WTC11 (cell line): ENCODE measurements at regions not wholly inside any gene's neighbourhood (a gene's known extent, or its start where the extent isn't known, plus 50 kb on each side); places are given as distances from the start of the nearest gene placed in this dataset.

ENCODE experiments used
- ATAC-seq: fragments of 200-7000 bp; cut with Tn5 transposase; 2 replicates; pipeline ENCODE4 v1.10.0; 2021; ENCODE audit warnings: mild to moderate bottlenecking, moderate library complexity
- CTCF ChIA-PET: fragments of 300-600 bp; sonication (Branson Sonifier 250); formaldehyde crosslinking; loops from one replicate; lab custom pipeline; 2021; ENCODE audit warnings: antibody characterized with exemption; lab: Charles Lee
- POLR2A ChIA-PET: fragments of 350-600 bp; sonication (Branson Sonifier 250); formaldehyde crosslinking; loops from one replicate; lab custom pipeline; 2021; ENCODE audit warnings: antibody characterized with exemption; lab: Charles Lee
- DNase-seq: peaks from one replicate; pipeline ENCODE4 v3.0.0; 2021; ENCODE audit warnings: low spot score
- H3K27ac Mint-ChIP-seq: 2 replicates; pipeline ENCODE4 v1.8.0; 2021; ENCODE audit warnings: mixed read lengths
- H3K27me3 Mint-ChIP-seq: 2 replicates; pipeline ENCODE4 v1.8.0; 2021; ENCODE audit warnings: low read depth, mild to moderate bottlenecking, moderate library complexity, mixed read lengths
- H3K36me3 Mint-ChIP-seq: 2 replicates; pipeline ENCODE4 v1.8.0; 2021; ENCODE audit warnings: mixed read lengths
- H3K4me1 Mint-ChIP-seq: 2 replicates; pipeline ENCODE4 v1.8.0; 2022; ENCODE audit warnings: mixed read lengths
- H3K4me3 Mint-ChIP-seq: 2 replicates; pipeline ENCODE4 v1.8.0; 2021; ENCODE audit warnings: mild to moderate bottlenecking, moderate library complexity, mixed read lengths
- H3K9me3 Mint-ChIP-seq: 2 replicates; pipeline ENCODE4 v1.8.0; 2021; ENCODE audit warnings: mixed read lengths
- ARID4B ChIP-seq: sonication (generic); formaldehyde crosslinking; IDR thresholded peaks from 2 replicates; pipeline ENCODE4 v1.8.0; 2023; ENCODE audit warnings: missing genetic modification reagents, mild to moderate bottlenecking, borderline replicate concordance
- ATF2 ChIP-seq: sonication (generic); formaldehyde crosslinking; IDR thresholded peaks from 2 replicates; pipeline ENCODE4 v1.8.1; 2022; ENCODE audit warnings: low read depth, missing genetic modification reagents, borderline replicate concordance
- CREB1 ChIP-seq: sonication (generic); formaldehyde crosslinking; IDR thresholded peaks from 2 replicates; pipeline ENCODE4 v1.8.0; 2023; ENCODE audit warnings: mild to moderate bottlenecking, missing genetic modification reagents
- ELF4 ChIP-seq: sonication (generic); formaldehyde crosslinking; IDR thresholded peaks from 2 replicates; pipeline ENCODE4 v1.8.1; 2022; ENCODE audit warnings: low read depth, mild to moderate bottlenecking, moderate library complexity, missing genetic modification reagents
- ESRRA ChIP-seq: sonication (generic); formaldehyde crosslinking; IDR thresholded peaks from 2 replicates; pipeline ENCODE4 v1.8.1; 2022; ENCODE audit warnings: mild to moderate bottlenecking, missing genetic modification reagents, borderline replicate concordance
- FOXP1 ChIP-seq: sonication (generic); formaldehyde crosslinking; IDR thresholded peaks from 2 replicates; pipeline ENCODE4 v1.8.0; 2022; ENCODE audit warnings: missing genetic modification reagents, mild to moderate bottlenecking, moderate library complexity, borderline replicate concordance
- GABPB1 ChIP-seq: sonication (generic); formaldehyde crosslinking; IDR thresholded peaks from 2 replicates; pipeline ENCODE4 v1.8.1; 2023; ENCODE audit warnings: mild to moderate bottlenecking, missing genetic modification reagents
- HMGA2 ChIP-seq: fragments of 250-450 bp; sonication (Bioruptor Pico); IDR thresholded peaks from 2 replicates; pipeline ENCODE4 v1.4.0; 2021; ENCODE audit warnings: mild to moderate bottlenecking, moderate library complexity
- HMGXB4 ChIP-seq: sonication (generic); formaldehyde crosslinking; IDR thresholded peaks from 2 replicates; pipeline ENCODE4 v1.8.1; 2023; ENCODE audit warnings: mild to moderate bottlenecking, moderate library complexity, missing genetic modification reagents
- NFYB ChIP-seq: sonication (generic); formaldehyde crosslinking; conservative IDR thresholded peaks from 2 replicates; pipeline ENCODE4 v1.8.0; 2022; ENCODE audit warnings: low read depth, missing genetic modification reagents
- RELA ChIP-seq: sonication (generic); formaldehyde crosslinking; IDR thresholded peaks from 2 replicates; pipeline ENCODE4 v1.8.1; 2022; ENCODE audit warnings: missing genetic modification reagents, mild to moderate bottlenecking, borderline replicate concordance
- SOX15 ChIP-seq: fragments of 250-450 bp; sonication (Bioruptor Pico); IDR thresholded peaks from 2 replicates; pipeline ENCODE4 v1.9.0; 2021; ENCODE audit warnings: mild to moderate bottlenecking
- TCF7 ChIP-seq: sonication (generic); formaldehyde crosslinking; IDR thresholded peaks from 2 replicates; pipeline ENCODE4 v1.8.0; 2022; ENCODE audit warnings: mild to moderate bottlenecking, low read depth, missing genetic modification reagents, moderate library complexity
- USF2 ChIP-seq: sonication (generic); formaldehyde crosslinking; IDR thresholded peaks from 2 replicates; pipeline ENCODE4 v1.8.1; 2023; ENCODE audit warnings: mild to moderate bottlenecking, missing genetic modification reagents, moderate library complexity
- ZMAT4 ChIP-seq: fragments of 250-450 bp; sonication (Bioruptor Pico); IDR thresholded peaks from 2 replicates; pipeline ENCODE4 v1.9.0; 2021; ENCODE audit warnings: mild to moderate bottlenecking
- ZNF263 ChIP-seq: sonication (generic); formaldehyde crosslinking; IDR thresholded peaks from 2 replicates; pipeline ENCODE4 v1.8.1; 2022; ENCODE audit warnings: low read depth, mild to moderate bottlenecking, moderate library complexity, missing genetic modification reagents
- ZNF281 ChIP-seq: sonication (generic); formaldehyde crosslinking; IDR thresholded peaks from 2 replicates; pipeline ENCODE4 v1.8.0; 2023; ENCODE audit warnings: mild to moderate bottlenecking, missing genetic modification reagents
- ZNF416 ChIP-seq: fragments of 250-450 bp; sonication (Bioruptor Pico); IDR thresholded peaks from 2 replicates; pipeline ENCODE4 v1.9.0; 2021; ENCODE audit warnings: mild to moderate bottlenecking, inconsistent platforms
- TF ChIP-seq, protein P1 (sequence below): sonication (generic); formaldehyde crosslinking; IDR thresholded peaks from 2 replicates; pipeline ENCODE4 v1.8.1; 2022; ENCODE audit warnings: mild to moderate bottlenecking, moderate library complexity, missing genetic modification reagents
- TF ChIP-seq, protein P2 (sequence below): fragments of 200-600 bp; IDR thresholded peaks from 2 replicates; pipeline ENCODE4 v1.8.0; 2022; ENCODE audit warnings: antibody characterized with exemption

DNA sequence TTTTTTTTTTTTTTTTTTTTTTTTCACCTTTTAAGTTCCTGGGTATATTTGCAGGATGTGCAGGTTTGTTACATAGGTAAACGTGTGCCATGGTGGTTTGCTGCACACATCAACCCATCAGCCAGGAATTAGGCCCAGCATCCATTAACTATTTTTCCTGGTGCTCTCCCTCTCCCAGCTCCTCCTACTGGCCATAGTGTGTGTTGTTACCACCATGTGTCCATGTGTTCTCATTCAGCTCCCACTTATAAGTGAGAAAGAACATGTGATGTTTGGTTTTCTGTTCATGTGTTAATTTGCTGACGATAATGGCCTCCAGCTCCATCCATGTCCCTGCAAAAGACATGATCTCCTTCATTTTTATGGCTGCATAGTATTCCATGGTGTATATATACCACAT is 350.5 kb downstream of the MAN2A1 start:
- peak; percentile 56; the same call in 1 of the 2 replicates for ATAC-seq
- no peak for DNase-seq
- CTCF ChIA-PET, result interaction anchor here (1.0 to 1.4 kb wide), 5 partner anchors 16 to 352 kb away, joined by 3 to 6 read pairs (median 4); no protein-coding TSS in a partner anchor

More for the DNA sequence above, 350.5 kb downstream of the MAN2A1 start:
- POLR2A ChIA-PET, result no interaction called here
- H3K27ac Mint-ChIP-seq, result no peak overlapping the region
- no peak for TF ChIP-seq SOX15 (CRISPR knock-in tag)
- no peak for TF ChIP-seq RELA (CRISPR knock-in tag)
- no peak for TF ChIP-seq ZNF281
- TF ChIP-seq ELF4 (CRISPR knock-in tag), result no peak
- no peak for TF ChIP-seq ZNF263
- TF ChIP-seq, protein P1, sequence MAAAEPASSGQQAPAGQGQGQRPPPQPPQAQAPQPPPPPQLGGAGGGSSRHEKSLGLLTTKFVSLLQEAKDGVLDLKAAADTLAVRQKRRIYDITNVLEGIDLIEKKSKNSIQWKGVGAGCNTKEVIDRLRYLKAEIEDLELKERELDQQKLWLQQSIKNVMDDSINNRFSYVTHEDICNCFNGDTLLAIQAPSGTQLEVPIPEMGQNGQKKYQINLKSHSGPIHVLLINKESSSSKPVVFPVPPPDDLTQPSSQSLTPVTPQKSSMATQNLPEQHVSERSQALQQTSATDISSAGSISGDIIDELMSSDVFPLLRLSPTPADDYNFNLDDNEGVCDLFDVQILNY, result no peak
- no peak for TF ChIP-seq TCF7 (CRISPR knock-in tag)
- TF ChIP-seq USF2 (CRISPR knock-in tag), result no peak
- TF ChIP-seq CREB1, result no peak
- no peak for TF ChIP-seq NFYB (CRISPR knock-in tag)
- TF ChIP-seq ZMAT4 (CRISPR knock-in tag), result no peak
- TF ChIP-seq FOXP1, result no peak
- TF ChIP-seq ESRRA (CRISPR knock-in tag), result no peak
- TF ChIP-seq HMGXB4, result no peak
- TF ChIP-seq ARID4B (CRISPR knock-in tag), result no peak
- no peak for TF ChIP-seq GABPB1
- TF ChIP-seq, protein P2, sequence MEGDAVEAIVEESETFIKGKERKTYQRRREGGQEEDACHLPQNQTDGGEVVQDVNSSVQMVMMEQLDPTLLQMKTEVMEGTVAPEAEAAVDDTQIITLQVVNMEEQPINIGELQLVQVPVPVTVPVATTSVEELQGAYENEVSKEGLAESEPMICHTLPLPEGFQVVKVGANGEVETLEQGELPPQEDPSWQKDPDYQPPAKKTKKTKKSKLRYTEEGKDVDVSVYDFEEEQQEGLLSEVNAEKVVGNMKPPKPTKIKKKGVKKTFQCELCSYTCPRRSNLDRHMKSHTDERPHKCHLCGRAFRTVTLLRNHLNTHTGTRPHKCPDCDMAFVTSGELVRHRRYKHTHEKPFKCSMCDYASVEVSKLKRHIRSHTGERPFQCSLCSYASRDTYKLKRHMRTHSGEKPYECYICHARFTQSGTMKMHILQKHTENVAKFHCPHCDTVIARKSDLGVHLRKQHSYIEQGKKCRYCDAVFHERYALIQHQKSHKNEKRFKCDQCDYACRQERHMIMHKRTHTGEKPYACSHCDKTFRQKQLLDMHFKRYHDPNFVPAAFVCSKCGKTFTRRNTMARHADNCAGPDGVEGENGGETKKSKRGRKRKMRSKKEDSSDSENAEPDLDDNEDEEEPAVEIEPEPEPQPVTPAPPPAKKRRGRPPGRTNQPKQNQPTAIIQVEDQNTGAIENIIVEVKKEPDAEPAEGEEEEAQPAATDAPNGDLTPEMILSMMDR, result no peak
- no peak for TF ChIP-seq ATF2 (CRISPR knock-in tag)
- TF ChIP-seq ZNF416 (CRISPR knock-in tag), result no peak
- TF ChIP-seq HMGA2, result no peak
- peaks cover 30% of the 10 kb centered on the region for H3K9me3 Mint-ChIP-seq
- H3K4me3 Mint-ChIP-seq, result no peak overlapping the region
- no peaks in the 10 kb centered on the region for H3K27me3 Mint-ChIP-seq
- H3K4me1 Mint-ChIP-seq, result no peaks in the 10 kb centered on the region
- peaks cover 8% of the 10 kb centered on the region for H3K36me3 Mint-ChIP-seq
